ENCODE measurements at regions not wholly inside any gene's neighbourhood (a gene's known extent, or its start where the extent isn't known, plus 50 kb on each side); places are given as distances from the start of the nearest gene placed in this dataset.
"Not testable (repeated sequence)": the region's sequence is repeated elsewhere in the genome, so short reads cannot be mapped to it uniquely, and the experiment has no call there.

DNA sequence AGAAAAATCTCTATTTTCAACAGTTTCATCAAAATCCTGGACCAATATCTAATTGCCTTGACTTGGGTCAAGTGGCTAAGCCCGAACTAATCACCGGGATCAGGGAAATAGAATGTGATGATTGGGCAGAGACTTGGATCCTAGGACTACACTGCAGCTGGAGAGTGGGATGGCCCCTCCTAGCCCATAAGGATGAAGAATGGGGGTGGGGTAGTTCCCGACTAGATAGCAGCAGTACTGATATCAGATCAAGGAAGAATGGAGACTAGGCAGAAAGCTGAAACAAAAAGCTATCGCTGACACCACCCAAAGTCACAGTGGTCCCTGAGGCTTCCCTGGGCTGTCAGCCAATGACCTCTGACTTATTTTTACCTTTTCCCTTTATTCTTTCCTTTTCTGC is 160.4 kb upstream of the PHYHIPL start:
- Histone ChIP-seq H3K4me3 (ENCODE audit: low read length) (no peak overlapping the region), H3K36me3 (ENCODE audit: control insufficient read depth, insufficient read depth, low read length, severe bottlenecking) (no peaks in the 10 kb centered on the region), H3K9ac (ENCODE audit: low read length) (no peak overlapping the region), H3K27me3 (replicated peaks; ENCODE audit: control insufficient read depth, insufficient read depth, low read length) (no peaks in the 10 kb centered on the region), H3K9me3 (ENCODE audit: control insufficient read depth, low read length) (no peaks in the 10 kb centered on the region), H3K4me1 (ENCODE audit: control insufficient read depth, insufficient read depth, low read length) (peaks cover 12% of the 10 kb centered on the region)
- DNase-seq (ENCODE audit: low read depth), result no peak

DNA sequence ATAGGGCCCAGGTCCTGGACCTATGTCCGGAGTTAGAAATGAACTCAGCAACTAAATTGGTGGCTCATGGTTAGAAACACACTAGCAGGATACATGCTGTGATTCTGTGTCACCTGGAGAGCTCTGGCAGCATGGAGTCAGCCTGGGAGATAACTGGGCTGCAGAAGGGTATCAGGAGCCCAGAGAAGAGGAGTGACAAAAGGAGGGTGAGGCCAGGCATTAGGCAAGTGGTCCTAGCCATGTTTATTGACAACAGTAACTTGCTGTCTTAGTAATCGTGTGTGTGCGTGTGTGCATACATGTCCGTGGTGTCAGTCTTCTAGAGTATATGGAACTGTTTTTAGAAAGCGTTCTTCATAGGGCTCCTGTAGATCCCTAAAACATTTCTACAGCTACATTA is 157.5 kb upstream of the PHYHIPL start:
- Histone ChIP-seq H3K27me3 (replicated peaks; ENCODE audit: control insufficient read depth, insufficient read depth, low read length) (no peaks in the 10 kb centered on the region), H3K9ac (ENCODE audit: low read length) (peak overlapping the region; percentile 76), H3K4me3 (ENCODE audit: low read length) (peak overlapping the region; percentile 72), H3K4me1 (ENCODE audit: control insufficient read depth, insufficient read depth, low read length) (peaks cover 12% of the 10 kb centered on the region), H3K36me3 (ENCODE audit: control insufficient read depth, insufficient read depth, low read length, severe bottlenecking) (no peaks in the 10 kb centered on the region), H3K9me3 (ENCODE audit: control insufficient read depth, low read length) (no peaks in the 10 kb centered on the region)
- DNase-seq (ENCODE audit: low read depth), result peak; percentile 16

DNA sequence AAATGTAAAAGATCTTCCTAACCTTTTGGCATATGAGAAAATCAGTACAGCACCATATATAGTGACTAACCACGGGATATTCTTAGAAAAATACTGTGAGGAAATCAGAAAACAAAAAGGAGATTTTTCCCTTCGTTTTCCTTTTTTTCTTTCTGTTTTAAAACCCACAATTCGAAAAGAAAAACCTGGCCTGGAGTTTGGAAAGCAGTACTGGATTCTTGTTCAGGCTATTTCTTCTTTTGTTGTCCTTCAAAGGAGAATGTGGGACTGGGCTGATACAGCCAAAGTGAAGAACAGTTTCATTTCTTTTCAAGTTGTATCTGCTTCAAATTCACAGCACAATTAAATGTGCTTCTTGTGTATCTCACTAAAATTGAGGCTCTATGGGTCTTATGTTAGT is 156.8 kb upstream of the PHYHIPL start:
- Histone ChIP-seq H3K36me3 (ENCODE audit: control insufficient read depth, insufficient read depth, low read length, severe bottlenecking) (no peaks in the 10 kb centered on the region), H3K9ac (ENCODE audit: low read length) (peak overlapping the region; percentile 76), H3K4me1 (ENCODE audit: control insufficient read depth, insufficient read depth, low read length) (peaks cover 12% of the 10 kb centered on the region), H3K4me3 (ENCODE audit: low read length) (peak overlapping the region; percentile 72), H3K9me3 (ENCODE audit: control insufficient read depth, low read length) (no peaks in the 10 kb centered on the region), H3K27me3 (replicated peaks; ENCODE audit: control insufficient read depth, insufficient read depth, low read length) (no peaks in the 10 kb centered on the region)
- DNase-seq (ENCODE audit: low read depth), result peak; percentile 54

DNA sequence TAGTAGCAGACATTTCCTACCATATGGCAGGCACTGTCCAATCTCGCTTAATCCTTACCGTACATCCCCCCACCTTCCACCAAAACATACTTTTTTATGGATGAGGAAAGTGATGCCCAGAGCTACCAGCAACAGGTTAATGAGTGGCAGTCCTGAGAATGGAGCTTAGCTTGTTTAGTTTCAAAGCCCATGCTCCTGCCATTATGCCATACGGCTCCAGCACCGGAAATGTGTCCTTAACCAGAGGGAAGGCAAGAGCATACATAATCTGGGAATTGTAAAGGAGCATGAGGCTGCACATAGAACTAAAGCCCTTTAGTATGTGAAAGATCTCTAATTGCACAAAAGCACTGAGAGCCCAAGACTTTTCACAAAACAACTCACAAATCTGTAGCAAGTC is 155.9 kb upstream of the PHYHIPL start:
- Histone ChIP-seq H3K4me3 (ENCODE audit: low read length) (no peak overlapping the region), H3K36me3 (ENCODE audit: control insufficient read depth, insufficient read depth, low read length, severe bottlenecking) (no peaks in the 10 kb centered on the region), H3K9me3 (ENCODE audit: control insufficient read depth, low read length) (no peaks in the 10 kb centered on the region), H3K9ac (ENCODE audit: low read length) (no peak overlapping the region), H3K4me1 (ENCODE audit: control insufficient read depth, insufficient read depth, low read length) (peaks cover 12% of the 10 kb centered on the region), H3K27me3 (replicated peaks; ENCODE audit: control insufficient read depth, insufficient read depth, low read length) (no peaks in the 10 kb centered on the region)
- no peak for DNase-seq (ENCODE audit: low read depth)

DNA sequence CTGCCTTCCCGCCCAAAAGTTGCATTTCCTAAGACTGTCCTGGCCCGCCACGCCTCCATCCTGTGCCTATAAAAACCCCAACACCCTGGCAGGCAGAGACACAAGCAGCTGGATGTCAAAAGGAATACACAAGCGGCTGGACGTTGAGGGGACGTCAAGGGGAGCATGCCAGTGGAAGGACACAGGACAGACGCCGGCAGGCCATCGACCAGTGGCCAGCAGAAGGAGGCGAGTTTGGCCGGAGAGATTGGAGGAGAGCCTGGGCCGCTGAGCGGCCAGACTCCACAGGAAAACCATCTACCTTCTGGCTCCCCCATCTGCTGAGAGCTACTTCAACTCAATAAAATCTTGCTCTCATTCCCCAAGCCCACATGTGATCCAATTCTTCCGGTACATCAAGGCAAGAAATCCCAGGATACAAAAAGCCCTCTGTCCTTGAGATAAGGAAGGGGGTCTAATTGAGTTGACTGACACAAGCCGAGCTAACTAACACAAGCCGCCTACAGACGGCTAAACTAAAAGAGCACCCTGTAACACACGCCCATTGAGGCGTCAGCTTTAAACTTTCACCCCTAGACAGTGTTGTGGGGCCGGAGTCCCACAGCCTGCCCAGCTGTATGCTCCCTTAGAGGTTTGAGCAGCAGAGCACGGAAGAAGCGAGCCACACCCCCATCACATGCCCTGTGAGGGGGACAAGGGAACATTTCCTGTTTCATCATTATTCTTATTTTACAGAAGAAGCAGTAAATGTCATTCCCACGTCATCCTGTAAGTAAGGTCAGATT is 150.3 kb upstream of the PHYHIPL start:
- H3K36me3 ChIP-seq (ENCODE audit: control insufficient read depth, insufficient read depth, low read length, severe bottlenecking), result no peaks in the 10 kb centered on the region

DNA sequence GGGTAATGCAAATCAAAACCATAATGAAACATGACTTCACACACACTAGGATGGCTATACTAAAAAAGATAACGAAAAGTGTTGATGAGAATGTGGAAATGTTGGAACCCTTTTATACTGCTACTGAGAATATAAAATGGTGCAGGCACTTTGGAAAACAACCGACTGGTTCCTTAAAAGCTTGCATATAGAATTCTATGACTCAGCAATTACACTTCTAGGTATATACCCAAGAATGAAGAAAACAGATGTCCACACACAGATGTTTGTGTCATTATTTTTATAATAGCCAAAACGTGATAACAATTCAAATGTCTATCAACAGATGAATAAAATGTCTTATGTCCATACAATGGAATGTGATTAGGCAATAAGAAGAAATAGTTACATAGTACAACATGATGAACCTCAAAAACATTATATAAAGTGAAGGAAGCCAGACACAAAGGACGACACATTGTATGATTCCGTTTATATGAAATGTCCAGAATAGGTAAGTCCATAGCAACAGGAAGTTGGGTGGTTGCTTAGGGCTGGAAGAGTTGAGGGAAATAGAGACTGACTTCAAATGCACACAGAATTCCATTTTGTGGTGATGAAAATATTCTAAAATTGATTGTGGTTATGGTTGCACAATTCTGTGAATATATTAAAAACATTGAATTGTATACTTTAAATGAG is 148.3 kb upstream of the PHYHIPL start:
- H3K4me1 ChIP-seq (ENCODE audit: control insufficient read depth, insufficient read depth, low read length), result peaks cover 12% of the 10 kb centered on the region
- no peak overlapping the region for H3K4me3 ChIP-seq (ENCODE audit: low read length)
- no peaks in the 10 kb centered on the region for H3K27me3 ChIP-seq (replicated peaks; ENCODE audit: control insufficient read depth, insufficient read depth, low read length)
- no peak overlapping the region for H3K9ac ChIP-seq (ENCODE audit: low read length)
- DNase-seq (ENCODE audit: low read depth), result peak; percentile 79
- H3K9me3 ChIP-seq (ENCODE audit: control insufficient read depth, low read length), result no peaks in the 10 kb centered on the region
- H3K36me3 ChIP-seq (ENCODE audit: control insufficient read depth, insufficient read depth, low read length, severe bottlenecking), result no peaks in the 10 kb centered on the region

More for the DNA sequence above, 150.3 kb upstream of the PHYHIPL start:
- Histone ChIP-seq H3K4me3 (ENCODE audit: low read length) (no peak overlapping the region), H3K4me1 (ENCODE audit: control insufficient read depth, insufficient read depth, low read length) (peaks cover 12% of the 10 kb centered on the region), H3K27me3 (replicated peaks; ENCODE audit: control insufficient read depth, insufficient read depth, low read length) (no peaks in the 10 kb centered on the region), H3K9ac (ENCODE audit: low read length) (no peak overlapping the region), H3K9me3 (ENCODE audit: control insufficient read depth, low read length) (no peaks in the 10 kb centered on the region)
- DNase-seq (ENCODE audit: low read depth), result no peak

DNA sequence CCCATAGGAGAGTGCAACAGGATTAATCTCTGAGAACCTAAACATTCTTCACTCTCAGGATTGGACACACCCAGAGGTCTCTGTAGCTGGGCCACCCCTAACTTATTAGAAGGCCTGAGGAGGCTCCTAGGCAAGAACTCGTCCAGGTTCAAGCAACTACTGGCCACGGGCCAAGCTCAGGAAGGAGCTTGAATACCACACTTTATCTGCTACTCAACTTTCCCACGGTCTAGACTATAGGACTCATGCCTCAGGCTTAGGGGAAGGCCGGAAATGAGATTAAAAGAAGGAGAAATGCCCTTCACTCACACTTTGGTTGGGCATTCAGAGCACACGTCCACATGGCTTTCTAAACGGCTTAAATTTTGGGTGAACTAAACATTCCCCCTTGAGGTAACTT is 142.8 kb upstream of the PHYHIPL start:
- Histone ChIP-seq H3K4me3 (ENCODE audit: low read length) (no peak overlapping the region), H3K4me1 (ENCODE audit: control insufficient read depth, insufficient read depth, low read length) (peaks cover 14% of the 10 kb centered on the region), H3K27me3 (replicated peaks; ENCODE audit: control insufficient read depth, insufficient read depth, low read length) (no peaks in the 10 kb centered on the region), H3K36me3 (ENCODE audit: control insufficient read depth, insufficient read depth, low read length, severe bottlenecking) (no peaks in the 10 kb centered on the region), H3K9me3 (ENCODE audit: control insufficient read depth, low read length) (no peaks in the 10 kb centered on the region), H3K9ac (ENCODE audit: low read length) (no peak overlapping the region)
- DNase-seq (ENCODE audit: low read depth), result no peak

DNA sequence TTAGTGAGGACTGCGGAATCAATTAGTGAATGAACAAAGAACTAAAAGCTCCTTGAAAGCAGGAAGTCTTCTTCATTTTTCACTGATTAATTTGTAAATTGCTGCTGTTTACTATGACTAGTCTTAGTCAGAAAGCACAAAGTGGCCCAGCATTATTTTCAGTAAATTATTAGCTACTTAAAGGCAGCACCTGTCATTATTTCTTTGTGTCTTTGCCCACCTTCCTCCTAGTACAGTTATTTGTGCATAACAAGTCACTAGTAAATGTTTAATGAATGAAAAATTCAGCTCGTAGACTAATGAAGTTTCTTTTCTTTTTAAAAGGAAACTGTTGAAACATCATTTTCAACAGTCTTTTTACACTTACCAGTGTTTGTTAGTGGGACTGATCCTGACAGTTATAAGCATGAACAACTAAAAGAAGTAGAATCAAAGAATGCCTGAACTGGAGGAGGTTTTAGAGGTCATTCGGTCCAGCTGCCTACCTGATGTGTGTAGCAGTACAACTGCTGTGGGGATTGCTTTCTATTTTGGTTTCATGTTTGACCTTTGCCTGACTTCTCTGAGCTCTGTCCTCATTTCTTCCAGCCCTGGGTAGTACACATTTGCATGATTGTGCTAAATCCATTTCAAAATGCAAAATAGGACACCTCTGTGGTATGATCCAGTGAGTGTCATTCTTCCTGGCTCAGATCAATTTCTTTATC is 140.0 kb upstream of the PHYHIPL start:
- Histone ChIP-seq H3K36me3 (ENCODE audit: control insufficient read depth, insufficient read depth, low read length, severe bottlenecking) (no peaks in the 10 kb centered on the region), H3K4me1 (ENCODE audit: control insufficient read depth, insufficient read depth, low read length) (peaks cover 14% of the 10 kb centered on the region), H3K4me3 (ENCODE audit: low read length) (no peak overlapping the region), H3K27me3 (replicated peaks; ENCODE audit: control insufficient read depth, insufficient read depth, low read length) (no peaks in the 10 kb centered on the region), H3K9me3 (ENCODE audit: control insufficient read depth, low read length) (no peaks in the 10 kb centered on the region), H3K9ac (ENCODE audit: low read length) (no peak overlapping the region)
- no peak for DNase-seq (ENCODE audit: low read depth)

DNA sequence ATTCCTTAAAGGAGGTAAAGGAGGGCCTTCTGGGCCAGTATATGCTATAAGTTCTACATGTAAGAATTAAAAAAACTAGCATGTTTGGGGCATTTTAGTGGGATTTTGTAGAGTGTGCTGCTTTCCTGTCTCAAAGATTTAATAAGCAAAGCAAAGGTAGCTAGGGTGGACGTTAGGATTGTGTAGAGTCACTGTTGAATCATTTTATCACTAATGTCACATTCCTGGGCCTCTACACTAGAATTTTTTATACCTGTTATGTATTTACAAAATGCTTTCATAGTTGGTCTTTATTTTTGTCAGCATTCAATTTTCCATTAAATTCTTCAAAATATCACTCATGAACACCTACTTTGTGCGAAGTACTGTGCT is 139.4 kb upstream of the PHYHIPL start:
- no peak overlapping the region for H3K4me3 ChIP-seq (ENCODE audit: low read length)
- no peaks in the 10 kb centered on the region for H3K36me3 ChIP-seq (ENCODE audit: control insufficient read depth, insufficient read depth, low read length, severe bottlenecking)
- H3K9me3 ChIP-seq (ENCODE audit: control insufficient read depth, low read length), result no peaks in the 10 kb centered on the region
- no peak overlapping the region for H3K9ac ChIP-seq (ENCODE audit: low read length)
- no peaks in the 10 kb centered on the region for H3K27me3 ChIP-seq (replicated peaks; ENCODE audit: control insufficient read depth, insufficient read depth, low read length)
- H3K4me1 ChIP-seq (ENCODE audit: control insufficient read depth, insufficient read depth, low read length), result peaks cover 14% of the 10 kb centered on the region
- no peak for DNase-seq (ENCODE audit: low read depth)

DNA sequence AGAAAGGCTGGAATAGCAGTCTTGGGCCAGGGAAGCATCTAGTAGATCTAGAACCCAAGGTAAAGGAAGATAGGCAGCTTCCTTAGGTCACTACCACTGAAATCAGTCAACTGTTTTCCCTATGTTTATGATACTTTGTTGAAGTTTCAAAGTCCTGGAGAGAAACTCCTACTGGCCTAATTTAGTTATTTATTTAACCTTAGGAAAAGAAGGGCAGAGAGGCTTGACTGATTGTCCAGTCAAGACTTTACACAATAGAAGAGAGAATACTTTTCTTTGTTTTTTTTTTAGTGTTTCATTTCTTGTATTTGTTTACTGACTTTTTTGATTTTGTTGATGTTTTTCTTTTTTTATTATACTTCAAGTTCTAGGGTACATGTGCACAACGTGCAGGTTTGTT is 138.9 kb upstream of the PHYHIPL start:
- Histone ChIP-seq H3K4me3 (ENCODE audit: low read length) (no peak overlapping the region), H3K9ac (ENCODE audit: low read length) (no peak overlapping the region), H3K27me3 (replicated peaks; ENCODE audit: control insufficient read depth, insufficient read depth, low read length) (no peaks in the 10 kb centered on the region), H3K9me3 (ENCODE audit: control insufficient read depth, low read length) (no peaks in the 10 kb centered on the region), H3K4me1 (ENCODE audit: control insufficient read depth, insufficient read depth, low read length) (peaks cover 14% of the 10 kb centered on the region), H3K36me3 (ENCODE audit: control insufficient read depth, insufficient read depth, low read length, severe bottlenecking) (no peaks in the 10 kb centered on the region)
- DNase-seq (ENCODE audit: low read depth), result no peak

DNA sequence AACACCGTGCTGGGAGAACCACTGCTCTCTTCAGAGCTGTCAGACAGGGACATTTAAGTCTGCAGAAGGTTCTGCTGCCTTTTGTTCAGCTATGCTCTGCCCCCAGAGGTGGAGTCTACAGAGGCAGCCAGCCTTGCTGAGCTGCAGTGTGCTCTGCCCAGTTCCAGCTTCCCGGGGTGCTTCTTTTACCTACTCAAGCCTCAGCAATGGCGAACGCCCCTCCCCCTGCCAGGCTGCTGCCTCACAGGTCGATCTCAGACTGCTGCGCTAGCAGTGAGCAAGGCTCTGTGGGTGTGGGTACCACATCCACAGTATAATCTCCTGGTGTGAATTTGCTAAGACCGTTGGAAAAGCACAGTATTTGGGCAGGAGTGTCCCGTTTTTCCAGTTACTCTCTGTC is 133.1 kb upstream of the PHYHIPL start:
- H3K4me1 ChIP-seq (ENCODE audit: control insufficient read depth, insufficient read depth, low read length); DNase-seq (ENCODE audit: low read depth); H3K4me3 ChIP-seq (ENCODE audit: low read length); H3K27me3 ChIP-seq (replicated peaks; ENCODE audit: control insufficient read depth, insufficient read depth, low read length); H3K36me3 ChIP-seq (ENCODE audit: control insufficient read depth, insufficient read depth, low read length, severe bottlenecking); H3K9ac ChIP-seq (ENCODE audit: low read length); H3K9me3 ChIP-seq (ENCODE audit: control insufficient read depth, low read length): not testable (repeated sequence)

Data from adipocyte (in vitro differentiated cells).